Mononuclear cell (primary cell): ENCODE measurements at regions not wholly inside any gene's neighbourhood (a gene's known extent, or its start where the extent isn't known, plus 50 kb on each side); places are given as distances from the start of the nearest gene placed in this dataset.

ENCODE experiments used
- H3K27me3 ChIP-seq: 2 replicates; pipeline ENCODE4 v1.6.0; 2011; ENCODE audit warnings: low read length, control low read depth; ENCODE audit not compliant: insufficient read depth
- H3K4me1 ChIP-seq: 2 replicates; pipeline ENCODE4 v1.5.1; 2011; ENCODE audit warnings: mild to moderate bottlenecking, low read length, control low read depth; ENCODE audit not compliant: insufficient read depth
- H3K4me3 ChIP-seq: 2 replicates; pipeline ENCODE4 v1.5.1; 2011; ENCODE audit warnings: mild to moderate bottlenecking, low read length, moderate library complexity
- H3K9me3 ChIP-seq: 2 replicates; pipeline ENCODE4 v1.5.1; 2011; ENCODE audit warnings: low read depth, mild to moderate bottlenecking, control low read depth, low read length

DNA sequence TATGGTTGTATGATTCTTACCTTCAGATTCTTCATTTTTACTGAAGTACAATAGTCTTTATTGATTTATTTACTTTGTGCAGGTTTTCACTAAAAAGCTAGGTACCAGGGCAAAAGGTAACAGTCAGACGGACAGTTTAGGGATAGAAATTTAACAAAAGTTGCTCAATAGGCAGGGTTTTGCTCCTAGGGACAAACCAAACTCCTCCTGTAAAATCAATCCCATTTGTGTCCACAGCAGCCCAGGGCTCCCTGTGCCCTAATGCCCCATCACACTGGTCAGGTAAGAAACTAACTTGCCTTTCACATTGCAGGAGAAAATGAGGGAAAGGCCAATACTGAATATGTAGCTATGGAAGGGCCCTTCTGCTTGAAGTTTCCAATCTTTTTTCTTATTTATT, 410.9 kb downstream of the EPHA4 start:
- no peak overlapping the region for H3K4me3 ChIP-seq
- no peaks in the 10 kb centered on the region for H3K27me3 ChIP-seq
- no peaks in the 10 kb centered on the region for H3K9me3 ChIP-seq
- no peaks in the 10 kb centered on the region for H3K4me1 ChIP-seq

GRCh38 chr2:221166292-221166691, 405.8 kb downstream of the EPHA4 start:
- no peaks in the 10 kb centered on the region for H3K4me1 ChIP-seq
- no peaks in the 10 kb centered on the region for H3K27me3 ChIP-seq
- no peaks in the 10 kb centered on the region for H3K9me3 ChIP-seq
- no peak overlapping the region for H3K4me3 ChIP-seq

GRCh38 chr2:221167561-221167960, 404.5 kb downstream of the EPHA4 start:
- Histone ChIP-seq H3K4me1 (no peaks in the 10 kb centered on the region), H3K4me3 (no peak overlapping the region), H3K9me3 (no peaks in the 10 kb centered on the region), H3K27me3 (no peaks in the 10 kb centered on the region)

- H3K4me3 ChIP-seq, result no peak overlapping the region
- H3K27me3 ChIP-seq, result no peaks in the 10 kb centered on the region
- no peaks in the 10 kb centered on the region for H3K9me3 ChIP-seq
- H3K4me1 ChIP-seq, result no peaks in the 10 kb centered on the region
Measured at GRCh38 chr2:221169724-221170123, 402.4 kb downstream of the EPHA4 start.

- Histone ChIP-seq H3K4me1 (no peaks in the 10 kb centered on the region), H3K9me3 (no peaks in the 10 kb centered on the region), H3K4me3 (no peak overlapping the region), H3K27me3 (no peaks in the 10 kb centered on the region)
Measured at GRCh38 chr2:221170548-221170947, 401.6 kb downstream of the EPHA4 start.

DNA sequence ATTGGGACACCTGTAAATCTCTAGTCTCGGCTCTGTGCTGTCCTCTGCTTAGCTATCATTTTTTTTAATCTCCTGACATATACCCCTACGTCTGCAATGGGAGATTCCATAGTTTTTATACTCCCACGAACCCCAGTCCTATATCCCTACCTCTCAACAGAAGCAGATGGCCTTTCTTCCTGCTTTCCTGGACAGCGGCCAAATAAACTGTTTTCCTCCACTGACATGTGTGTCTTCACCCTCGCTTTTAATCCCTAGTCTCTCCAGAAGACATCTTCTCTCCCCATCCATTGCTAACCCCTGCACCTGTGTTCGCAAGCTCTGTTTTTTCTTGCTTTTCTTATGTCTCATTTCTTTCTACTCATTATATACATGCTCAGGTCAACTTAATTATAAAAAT, 395.4 kb downstream of the EPHA4 start:
- H3K4me3 ChIP-seq, result no peak overlapping the region
- no peaks in the 10 kb centered on the region for H3K27me3 ChIP-seq
- no peaks in the 10 kb centered on the region for H3K4me1 ChIP-seq
- H3K9me3 ChIP-seq, result no peaks in the 10 kb centered on the region

DNA sequence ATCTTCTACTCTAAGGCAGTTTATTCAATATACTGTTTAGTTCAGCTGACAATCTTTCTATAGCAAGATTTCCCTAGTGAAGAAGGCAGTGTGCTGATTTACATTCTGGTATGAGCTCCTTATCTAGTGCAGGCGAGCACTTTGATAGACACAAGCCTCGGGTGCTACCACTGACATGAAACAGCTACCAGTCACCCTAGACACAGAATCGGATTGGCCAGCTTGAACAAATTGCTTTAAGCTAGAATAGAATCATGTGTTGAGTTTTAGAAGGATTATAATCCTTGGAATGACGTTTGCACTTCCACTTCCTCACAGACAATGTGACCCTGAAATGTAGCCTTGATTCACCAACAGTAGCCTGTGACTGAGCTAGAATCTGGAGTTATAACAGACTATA, 394.0 kb downstream of the EPHA4 start:
- Histone ChIP-seq H3K27me3 (no peaks in the 10 kb centered on the region), H3K4me3 (no peak overlapping the region), H3K9me3 (no peaks in the 10 kb centered on the region), H3K4me1 (no peaks in the 10 kb centered on the region)

- H3K27me3 ChIP-seq, result no peaks in the 10 kb centered on the region
- H3K4me1 ChIP-seq, result no peaks in the 10 kb centered on the region
- H3K4me3 ChIP-seq, result no peak overlapping the region
- no peaks in the 10 kb centered on the region for H3K9me3 ChIP-seq
Measured at GRCh38 chr2:221186873-221187272, 385.2 kb downstream of the EPHA4 start.

DNA sequence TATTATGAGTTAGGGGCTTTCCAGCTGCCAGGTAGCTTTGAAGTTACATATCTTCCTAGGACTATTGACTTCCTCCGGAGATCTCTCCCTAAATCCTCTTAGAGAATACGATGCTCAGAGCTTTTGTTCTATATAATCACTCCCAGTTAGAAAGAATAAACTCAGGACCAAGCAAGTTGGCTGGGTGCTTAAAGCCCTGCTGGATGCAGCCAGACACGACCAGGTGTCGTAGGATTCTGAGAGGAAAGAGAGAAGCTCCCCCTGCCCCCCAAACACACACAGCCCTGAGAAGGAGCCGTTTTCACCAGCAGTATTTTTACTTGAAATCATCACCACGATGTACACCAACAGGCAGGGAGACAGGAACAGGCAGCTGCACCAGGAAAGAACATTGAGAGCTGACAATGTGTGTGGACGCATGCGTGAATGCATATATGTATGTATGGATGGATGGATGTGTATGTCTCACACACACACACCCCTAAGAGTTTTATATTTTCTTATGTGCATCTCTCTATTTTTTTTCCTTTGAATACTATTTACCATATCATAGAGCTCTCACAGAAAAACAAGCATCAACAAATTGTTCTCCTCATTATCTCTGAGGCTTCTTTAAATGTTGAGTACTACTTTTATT, 382.6 kb downstream of the EPHA4 start:
- H3K4me1 ChIP-seq, result no peaks in the 10 kb centered on the region
- no peaks in the 10 kb centered on the region for H3K27me3 ChIP-seq
- peaks cover 3% of the 10 kb centered on the region for H3K9me3 ChIP-seq
- H3K4me3 ChIP-seq, result no peak overlapping the region

- Histone ChIP-seq H3K4me1 (no peaks in the 10 kb centered on the region), H3K27me3 (no peaks in the 10 kb centered on the region), H3K4me3 (no peak overlapping the region)
Measured at GRCh38 chr2:221195829-221196228, 376.3 kb downstream of the EPHA4 start.

DNA sequence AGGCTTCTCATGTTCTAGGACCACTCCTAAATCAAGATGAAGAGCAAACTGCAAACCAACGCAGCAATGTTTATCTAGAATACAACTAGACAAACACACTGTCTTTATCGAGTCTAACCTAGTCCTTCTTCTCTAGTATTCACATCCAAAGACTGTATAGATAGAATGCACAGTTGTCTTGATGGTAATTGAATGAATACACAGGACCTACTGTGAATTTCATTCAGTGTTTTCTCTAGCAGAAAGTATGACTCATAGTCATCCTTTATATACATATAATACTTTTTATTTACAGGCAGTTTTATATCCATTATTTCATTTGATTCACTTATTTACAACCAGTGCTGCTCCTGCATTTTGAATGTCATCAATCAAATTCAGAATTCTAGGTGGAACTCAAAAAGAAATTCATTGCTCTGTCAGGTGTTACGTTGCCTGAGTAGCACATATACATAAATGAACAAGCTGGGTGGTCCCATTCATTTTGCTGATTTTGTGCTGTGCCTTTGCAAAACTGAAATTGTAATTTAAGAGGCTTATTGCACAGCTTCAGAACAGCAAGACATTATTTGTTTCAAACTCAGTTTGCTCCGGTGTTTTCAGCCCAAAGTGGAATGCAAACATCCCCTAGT, 374.8 kb downstream of the EPHA4 start:
- Histone ChIP-seq H3K4me1 (no peaks in the 10 kb centered on the region), H3K27me3 (no peaks in the 10 kb centered on the region), H3K9me3 (peaks cover 3% of the 10 kb centered on the region), H3K4me3 (no peak overlapping the region)

More at GRCh38 chr2:221195829-221196228, 376.3 kb downstream of the EPHA4 start:
- peaks cover 3% of the 10 kb centered on the region for H3K9me3 ChIP-seq

DNA sequence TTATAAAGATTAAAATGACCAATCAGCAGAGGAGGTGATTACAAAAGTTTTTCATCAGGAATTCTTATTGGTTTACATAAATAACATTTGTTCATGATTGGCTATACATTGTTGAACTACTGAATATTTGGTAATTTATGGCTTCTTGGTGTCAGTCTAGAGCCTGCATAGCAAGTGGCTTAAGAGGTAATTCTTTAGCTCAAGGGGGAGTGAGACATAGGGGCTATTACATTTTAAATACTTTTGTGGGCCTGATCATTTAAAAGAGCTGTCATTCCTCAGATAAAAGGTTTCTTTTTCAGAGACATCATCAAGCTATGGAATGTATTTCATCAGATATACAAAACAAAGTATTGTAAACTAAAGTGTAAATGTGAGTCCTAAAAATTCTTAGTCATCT, 373.8 kb downstream of the EPHA4 start:
- Histone ChIP-seq H3K4me3 (no peak overlapping the region), H3K27me3 (no peaks in the 10 kb centered on the region), H3K9me3 (peaks cover 3% of the 10 kb centered on the region), H3K4me1 (no peaks in the 10 kb centered on the region)

DNA sequence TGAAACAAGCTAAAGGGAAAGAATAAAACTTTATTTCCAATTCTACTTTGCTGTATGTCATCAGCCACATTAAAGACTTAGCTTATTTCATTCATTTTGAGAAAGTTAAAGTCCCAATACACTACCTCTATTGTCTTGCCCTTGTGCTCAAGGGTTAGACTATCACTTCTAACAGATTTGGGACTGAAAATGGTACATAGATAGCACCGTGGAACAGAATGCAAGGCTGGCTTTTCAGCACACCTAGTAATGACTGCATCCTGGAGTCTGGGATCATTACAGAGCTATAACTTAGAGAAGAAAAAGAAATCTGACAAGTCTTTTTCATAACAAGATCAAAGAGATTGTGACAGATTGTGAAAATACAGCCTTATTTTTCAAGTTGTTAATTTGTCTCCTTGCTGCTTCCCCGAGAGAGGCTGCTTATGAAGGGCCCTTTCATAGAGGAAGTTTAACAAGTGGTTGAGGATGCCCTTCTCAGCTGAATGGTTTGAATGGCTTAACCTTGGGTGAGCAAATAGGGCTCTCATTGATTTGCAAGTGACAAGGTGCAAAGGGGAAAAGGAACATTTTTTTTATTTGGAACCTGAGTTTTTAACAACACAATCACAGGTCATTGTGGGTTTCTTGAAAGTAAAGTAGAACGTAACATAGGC, 371.8 kb downstream of the EPHA4 start:
- H3K9me3 ChIP-seq, result no peaks in the 10 kb centered on the region
- no peak overlapping the region for H3K4me3 ChIP-seq
- H3K4me1 ChIP-seq, result no peaks in the 10 kb centered on the region
- H3K27me3 ChIP-seq, result no peaks in the 10 kb centered on the region

DNA sequence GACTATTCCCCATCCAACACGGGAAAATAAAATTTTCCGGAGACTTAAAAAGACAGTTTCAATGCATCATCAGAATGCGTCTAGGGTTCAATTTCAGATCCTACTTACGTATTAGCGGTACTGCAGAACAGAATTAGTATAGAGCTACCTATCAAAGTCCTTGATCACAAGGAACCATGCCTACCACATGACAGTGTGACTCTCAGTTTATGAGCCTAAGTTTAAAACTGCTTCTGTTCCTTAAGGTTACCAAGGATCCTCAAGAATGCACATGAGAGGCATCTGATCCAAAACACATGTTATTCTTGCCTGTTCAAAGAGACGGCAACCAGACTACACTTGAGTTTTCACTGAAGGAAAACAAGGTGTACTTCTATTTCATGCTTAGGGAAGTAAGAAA, 369.7 kb downstream of the EPHA4 start:
- Histone ChIP-seq H3K9me3 (no peaks in the 10 kb centered on the region), H3K4me3 (no peak overlapping the region), H3K27me3 (no peaks in the 10 kb centered on the region), H3K4me1 (no peaks in the 10 kb centered on the region)

DNA sequence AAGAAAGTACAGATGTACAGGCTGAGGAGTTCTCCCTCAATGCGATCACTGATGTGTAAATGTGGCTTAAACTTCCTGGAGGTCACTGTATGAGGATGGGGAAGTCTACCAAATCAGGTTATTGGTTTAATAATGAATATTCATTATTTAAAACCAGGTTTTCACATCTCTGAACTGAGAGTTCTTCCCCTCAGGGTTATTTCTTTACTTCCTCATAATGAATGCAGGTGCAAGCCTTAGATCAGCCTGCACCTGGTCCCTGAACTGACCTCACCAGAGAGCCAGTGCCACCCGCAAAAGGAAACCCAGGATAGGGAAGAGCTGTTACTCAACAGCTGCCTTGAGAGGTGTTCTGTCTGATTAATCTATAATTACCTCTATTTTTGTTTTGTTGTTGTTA, 369.0 kb downstream of the EPHA4 start:
- Histone ChIP-seq H3K4me1 (no peaks in the 10 kb centered on the region), H3K4me3 (no peak overlapping the region), H3K9me3 (no peaks in the 10 kb centered on the region)

GRCh38 chr2:221203856-221204255, 368.2 kb downstream of the EPHA4 start:
- H3K9me3 ChIP-seq, result no peaks in the 10 kb centered on the region
- H3K4me3 ChIP-seq, result no peak overlapping the region

More for the DNA sequence above, 369.0 kb downstream of the EPHA4 start:
- no peaks in the 10 kb centered on the region for H3K27me3 ChIP-seq

More at GRCh38 chr2:221203856-221204255, 368.2 kb downstream of the EPHA4 start:
- Histone ChIP-seq H3K4me1 (no peaks in the 10 kb centered on the region), H3K27me3 (no peaks in the 10 kb centered on the region)
